Neuronal stem cell (in vitro differentiated cells): ENCODE measurements at regions not wholly inside any gene's neighbourhood (a gene's known extent, or its start where the extent isn't known, plus 50 kb on each side); places are given as distances from the start of the nearest gene placed in this dataset.

Experiments
- DNase-seq: peaks from one replicate; pipeline ENCODE4 v3.0.0-alpha.2; 2013; ENCODE audit warnings: low spot score
- H2AFZ ChIP-seq: one replicate; pipeline ENCODE4 v1.6.1; 2013; ENCODE audit warnings: mild to moderate bottlenecking, low read length, inconsistent platforms
- H2AK5ac ChIP-seq: 2 replicates; pipeline ENCODE4 v1.6.1; 2013; ENCODE audit warnings: low read depth, mild to moderate bottlenecking, inconsistent platforms, low read length, moderate library complexity, mixed read lengths
- H2BK120ac ChIP-seq: 2 replicates; pipeline ENCODE4 v1.6.1; 2013; ENCODE audit warnings: low read depth, mild to moderate bottlenecking, inconsistent platforms, low read length, moderate library complexity, mixed read lengths
- H2BK12ac ChIP-seq: one replicate; pipeline ENCODE4 v1.6.1; 2013; ENCODE audit warnings: low read length, inconsistent platforms
- H2BK15ac ChIP-seq: 2 replicates; pipeline ENCODE4 v1.6.1; 2013; ENCODE audit warnings: mild to moderate bottlenecking, low read length, inconsistent platforms, mixed read lengths
- H2BK5ac ChIP-seq: one replicate; pipeline ENCODE4 v1.6.1; 2013; ENCODE audit warnings: inconsistent platforms, mild to moderate bottlenecking, low read length, moderate library complexity
- H3K14ac ChIP-seq: one replicate; pipeline ENCODE4 v1.6.1; 2013; ENCODE audit warnings: low read length, inconsistent platforms
- H3K18ac ChIP-seq: 2 replicates; pipeline ENCODE4 v1.6.1; 2013; ENCODE audit warnings: low read length, inconsistent platforms
- H3K23ac ChIP-seq: 2 replicates; pipeline ENCODE4 v1.6.1; 2013; ENCODE audit warnings: low read depth, mild to moderate bottlenecking, mixed read lengths, low read length, inconsistent platforms; ENCODE audit not compliant: poor library complexity
- H3K27ac ChIP-seq: replicated peaks from 3 replicates; pipeline ENCODE4 v1.5.1; 2013; ENCODE audit warnings: low read length, inconsistent platforms
- H3K27me3 ChIP-seq, 3 experiments: 2 replicates each; pipeline ENCODE4 v1.6.1; 2013; ENCODE audit warnings: low read length in 3 of 3, mild to moderate bottlenecking in 2 of 3, inconsistent platforms in 1 of 3, low read depth in 1 of 3, mixed read lengths in 1 of 3, moderate library complexity in 1 of 3; ENCODE audit not compliant: control insufficient read depth in 3 of 3, insufficient read depth in 3 of 3
- H3K36me3 ChIP-seq, 2 donors: replicated peaks in 1 of 2; 2 replicates each; pipeline ENCODE4 v1.6.1; 2013; ENCODE audit warnings: low read length in 2 of 2; ENCODE audit not compliant: control insufficient read depth in 2 of 2, insufficient read depth in 2 of 2
- H3K4ac ChIP-seq: 2 replicates; pipeline ENCODE4 v1.6.1; 2013; ENCODE audit warnings: inconsistent platforms, mild to moderate bottlenecking, low read length, moderate library complexity
- H3K4me1 ChIP-seq, 2 donors: 1 replicate in 1 of 2; 2 replicates in 1 of 2; pipeline ENCODE4 v1.6.1; 2013; ENCODE audit warnings: low read length in 2 of 2, low read depth in 1 of 2; ENCODE audit not compliant: control insufficient read depth in 2 of 2, insufficient read depth in 1 of 2
- H3K4me2 ChIP-seq: one replicate; pipeline ENCODE4 v1.6.1; 2013; ENCODE audit warnings: mild to moderate bottlenecking, low read length, inconsistent platforms; ENCODE audit not compliant: insufficient read depth, poor library complexity, severe bottlenecking
- H3K4me3 ChIP-seq, 2 donors: 2 replicates each; pipeline ENCODE4 v1.5.1; 2013; ENCODE audit warnings: low read length in 2 of 2, mild to moderate bottlenecking in 2 of 2, inconsistent platforms in 1 of 2, moderate library complexity in 1 of 2
- H3K79me1 ChIP-seq: one replicate; pipeline ENCODE4 v1.6.1; 2013; ENCODE audit warnings: low read depth, mild to moderate bottlenecking, inconsistent platforms, low read length, moderate library complexity
- H3K9ac ChIP-seq: one replicate; pipeline ENCODE4 v1.6.1; 2013; ENCODE audit warnings: mild to moderate bottlenecking, low read depth, low read length, inconsistent platforms; ENCODE audit not compliant: poor library complexity
- H3K9me3 ChIP-seq, 2 donors: replicated peaks in 1 of 2; 2 replicates each; pipeline versions ENCODE3 to v1.6.1; 2013; ENCODE audit warnings: low read length in 2 of 2, mild to moderate bottlenecking in 2 of 2, inconsistent platforms in 1 of 2, low read depth in 1 of 2, mixed read lengths in 1 of 2, moderate library complexity in 1 of 2; ENCODE audit not compliant: control insufficient read depth in 2 of 2, insufficient read depth in 1 of 2
- H4K8ac ChIP-seq: one replicate; pipeline ENCODE4 v1.6.1; 2013; ENCODE audit warnings: low read depth, mild to moderate bottlenecking, inconsistent platforms, low read length, moderate library complexity
- H4K91ac ChIP-seq: one replicate; pipeline ENCODE4 v1.6.1; 2013; ENCODE audit warnings: low read length, low read depth, mild to moderate bottlenecking, inconsistent platforms; ENCODE audit not compliant: poor library complexity
- WGBS, 2 donors: extraction: QIAGEN DNeasy Blood & Tissue Kit; methylation state at CpG; one replicate each; pipeline ENCODE4 v1.1.7; 2013; ENCODE audit warnings: missing lambda C conversion rate in 2 of 2, mixed read lengths in 1 of 2; ENCODE audit not compliant: insufficient read length in 2 of 2, insufficient replicate concordance in 1 of 2; ENCODE audit errors: extremely low coverage in 2 of 2; 5-methylcytosine and 5-hydroxymethylcytosine counted together

GRCh38 chr17:22142091-22142490, 449.8 kb downstream of the KCNJ18 start:
- H3K14ac ChIP-seq: no peak overlapping the region
- H3K23ac ChIP-seq: no peak overlapping the region
- no peak overlapping the region for H2BK15ac ChIP-seq
- no peak overlapping the region for H3K4me2 ChIP-seq
- no peaks in the 10 kb centered on the region for H3K79me1 ChIP-seq
- H3K4me1 ChIP-seq: no peaks in the 10 kb centered on the region
- H3K18ac ChIP-seq: no peak overlapping the region
- no peaks in the 10 kb centered on the region for H3K36me3 ChIP-seq
- H2BK120ac ChIP-seq: no peak overlapping the region
- H2AK5ac ChIP-seq: no peak overlapping the region
- no peak overlapping the region for H3K9ac ChIP-seq
- no peak overlapping the region for H3K27ac ChIP-seq
- no peaks in the 10 kb centered on the region for H3K27me3 ChIP-seq
- H4K91ac ChIP-seq: no peak overlapping the region
- no peak overlapping the region for H3K4ac ChIP-seq
- no peak overlapping the region for H3K4me3 ChIP-seq
- H4K8ac ChIP-seq: no peak overlapping the region
- no CpG with 5 or more reads among the region's 10 CpGs for WGBS, 2 donors
- no peak for DNase-seq
- H2BK5ac ChIP-seq: no peak overlapping the region
- no peaks in the 10 kb centered on the region for H3K9me3 ChIP-seq
- H2BK12ac ChIP-seq: no peak overlapping the region
- H2AFZ ChIP-seq: no peak overlapping the region

DNA sequence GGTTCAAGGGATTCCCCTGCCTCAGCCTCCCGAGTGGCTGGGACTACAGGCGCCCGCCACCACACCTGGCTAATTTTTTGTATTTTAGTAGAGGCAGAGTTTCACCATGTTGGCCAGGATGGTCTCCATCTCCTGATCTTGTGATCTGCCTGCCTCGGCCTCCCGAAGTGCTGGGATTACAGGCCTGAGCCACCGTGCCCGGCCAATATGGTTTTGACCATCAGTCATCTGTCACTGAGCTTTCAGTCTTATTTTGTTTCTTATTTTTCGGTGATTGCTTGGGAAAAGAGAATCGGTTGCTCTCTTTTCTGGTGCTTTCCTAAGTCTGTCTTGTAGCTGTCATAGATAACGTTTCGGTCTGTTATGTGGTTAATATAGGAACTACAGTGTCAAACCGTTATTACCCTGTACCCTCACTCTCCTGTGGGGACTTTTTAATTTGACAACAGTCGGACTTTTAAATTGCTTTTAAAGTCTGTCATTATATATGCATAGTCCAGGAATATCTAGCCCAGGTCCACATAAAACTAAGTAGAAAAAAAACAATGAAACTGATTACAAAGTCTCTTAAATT, 453.4 kb downstream of the KCNJ18 start:
- no peak overlapping the region for H3K18ac ChIP-seq
- H3K27me3 ChIP-seq: no peaks in the 10 kb centered on the region
- no peak overlapping the region for H2BK120ac ChIP-seq
- no CpG with 5 or more reads among the region's 13 CpGs for WGBS, 2 donors
- no peak overlapping the region for H3K14ac ChIP-seq
- DNase-seq: no peak
- H3K4me3 ChIP-seq: no peak overlapping the region
- no peak overlapping the region for H3K23ac ChIP-seq
- no peaks in the 10 kb centered on the region for H3K4me1 ChIP-seq
- no peak overlapping the region for H3K27ac ChIP-seq
- H2BK5ac ChIP-seq: no peak overlapping the region
- H2AFZ ChIP-seq: no peak overlapping the region
- H4K8ac ChIP-seq: no peak overlapping the region
- H3K4ac ChIP-seq: no peak overlapping the region
- H3K9ac ChIP-seq: no peak overlapping the region
- no peak overlapping the region for H2BK12ac ChIP-seq
- no peaks in the 10 kb centered on the region for H3K9me3 ChIP-seq
- no peak overlapping the region for H2BK15ac ChIP-seq
- no peak overlapping the region for H4K91ac ChIP-seq
- no peak overlapping the region for H2AK5ac ChIP-seq
- no peaks in the 10 kb centered on the region for H3K79me1 ChIP-seq
- no peaks in the 10 kb centered on the region for H3K36me3 ChIP-seq
- no peak overlapping the region for H3K4me2 ChIP-seq

DNA sequence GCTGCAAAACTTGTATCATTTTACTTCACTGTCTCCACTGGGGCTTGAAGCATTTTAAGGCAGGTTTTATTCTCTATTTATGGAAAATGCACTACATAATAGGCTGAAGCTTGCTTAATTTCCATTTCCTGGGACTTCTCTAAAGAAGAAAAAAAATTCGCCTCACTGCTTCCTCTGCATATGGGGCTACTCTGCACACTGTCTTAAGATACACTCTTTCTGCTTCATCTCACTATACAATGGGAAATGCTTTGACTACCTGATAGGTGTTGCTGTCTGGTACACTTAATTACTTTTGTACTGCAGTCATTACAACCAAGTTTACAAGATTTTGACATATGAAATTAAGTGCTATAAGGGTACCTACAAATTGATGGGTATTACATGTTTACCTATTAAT, 466.0 kb downstream of the KCNJ18 start:
- no peak for DNase-seq
- Histone ChIP-seq H3K9me3 (no peaks in the 10 kb centered on the region), H3K18ac (no peak overlapping the region), H3K23ac (no peak overlapping the region), H3K27ac (no peak overlapping the region), H3K4me3 (no peak overlapping the region), H4K8ac (no peak overlapping the region), H3K4me1 (no peaks in the 10 kb centered on the region), H3K79me1 (no peaks in the 10 kb centered on the region), H3K27me3 (no peaks in the 10 kb centered on the region), H2AFZ (no peak overlapping the region), H2BK120ac (no peak overlapping the region), H3K4me2 (no peak overlapping the region), H2BK5ac (no peak overlapping the region), H3K4ac (no peak overlapping the region), H2BK12ac (no peak overlapping the region), H3K9ac (no peak overlapping the region), H2AK5ac (no peak overlapping the region), H4K91ac (no peak overlapping the region), H3K36me3 (no peaks in the 10 kb centered on the region), H2BK15ac (no peak overlapping the region), H3K14ac (no peak overlapping the region)
- WGBS, 2 donors: no CpG with 5 or more reads among the region's 1 CpG

- no peak overlapping the region for H4K8ac ChIP-seq
- H3K4me1 ChIP-seq: no peaks in the 10 kb centered on the region
- H2BK5ac ChIP-seq: no peak overlapping the region
- H3K27me3 ChIP-seq: no peaks in the 10 kb centered on the region
- no peak overlapping the region for H3K23ac ChIP-seq
- H2BK15ac ChIP-seq: no peak overlapping the region
- no peaks in the 10 kb centered on the region for H3K79me1 ChIP-seq
- H2BK120ac ChIP-seq: no peak overlapping the region
- H3K18ac ChIP-seq: no peak overlapping the region
- no CpG with 5 or more reads among the region's 7 CpGs for WGBS, 2 donors
- no peak overlapping the region for H3K4me3 ChIP-seq
- no peak overlapping the region for H3K4me2 ChIP-seq
- no peak overlapping the region for H3K27ac ChIP-seq
- H3K9ac ChIP-seq: no peak overlapping the region
- no peaks in the 10 kb centered on the region for H3K36me3 ChIP-seq
- H2BK12ac ChIP-seq: no peak overlapping the region
- H3K4ac ChIP-seq: no peak overlapping the region
- H3K9me3 ChIP-seq: no peaks in the 10 kb centered on the region
- H3K14ac ChIP-seq: no peak overlapping the region
- no peak overlapping the region for H2AFZ ChIP-seq
- no peak overlapping the region for H2AK5ac ChIP-seq
- H4K91ac ChIP-seq: no peak overlapping the region
- no peak for DNase-seq
These were observed 469.1 kb downstream of the KCNJ18 start for GRCh38 chr17:22161376-22161775.
